ENCODE measurements at regions not wholly inside any gene's neighbourhood (a gene's known extent, or its start where the extent isn't known, plus 50 kb on each side); places are given as distances from the start of the nearest gene placed in this dataset.
"Not testable (repeated sequence)": the region's sequence is repeated elsewhere in the genome, so short reads cannot be mapped to it uniquely, and the experiment has no call there.

DNA sequence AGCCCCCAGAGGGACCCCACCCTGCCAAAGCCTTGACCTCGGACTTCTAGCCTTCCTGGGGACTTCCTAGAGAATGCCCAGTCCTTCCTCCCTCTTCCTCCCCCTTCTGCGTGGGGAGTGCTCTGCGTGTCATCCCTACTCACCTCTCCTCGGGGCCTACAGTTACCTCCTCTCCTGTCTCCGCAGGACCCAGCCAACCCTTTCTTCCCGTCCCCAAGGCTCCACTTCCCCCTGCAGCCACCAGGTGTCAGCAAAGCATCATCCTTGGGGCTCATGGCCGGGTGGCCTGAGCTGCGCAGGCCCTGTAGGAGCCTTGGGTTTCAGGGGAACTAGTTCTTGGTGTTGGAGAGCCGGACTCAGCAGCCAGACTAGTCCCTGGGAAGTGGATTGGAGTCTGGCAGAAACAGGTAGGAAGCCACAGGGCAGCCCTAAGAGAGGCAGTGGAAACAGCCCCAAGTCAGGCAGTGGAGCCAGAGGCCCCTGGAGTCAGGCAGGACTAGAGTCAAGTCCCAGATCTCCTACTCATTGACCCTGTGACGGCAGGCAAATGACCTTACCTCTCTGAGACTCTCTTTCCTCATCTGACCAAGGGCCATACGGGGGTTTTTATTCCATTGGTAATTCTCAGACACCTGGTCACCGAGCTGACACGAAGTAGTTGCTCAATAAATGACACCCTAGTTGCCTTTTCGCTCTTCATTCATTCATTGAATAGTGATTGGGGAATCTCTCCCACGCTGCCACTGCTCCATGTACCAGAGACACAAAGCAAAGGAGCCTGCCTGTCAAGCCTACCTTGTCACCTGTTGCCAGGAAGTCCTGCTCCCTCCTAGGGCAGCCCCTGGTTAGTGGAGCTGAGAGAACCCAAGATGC, 101.8 kb upstream of the GRK3 start:
- peak; percentile 64 for DNase-seq

DNA sequence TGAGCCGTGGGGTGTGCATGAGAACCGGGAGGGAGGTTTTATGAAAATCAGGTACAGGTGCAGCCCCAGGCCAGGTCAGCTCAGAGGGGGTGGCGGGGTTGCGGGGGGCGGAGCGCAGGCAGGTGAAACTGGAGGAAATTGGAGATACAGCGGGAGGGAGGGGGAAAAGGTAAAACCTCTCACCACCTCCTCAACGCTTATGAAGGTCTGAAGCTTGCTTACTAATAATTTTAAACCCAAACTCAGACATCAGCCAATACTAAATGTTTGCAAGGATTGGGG, 101.2 kb upstream of the GRK3 start:
- not testable (repeated sequence) for DNase-seq

DNA sequence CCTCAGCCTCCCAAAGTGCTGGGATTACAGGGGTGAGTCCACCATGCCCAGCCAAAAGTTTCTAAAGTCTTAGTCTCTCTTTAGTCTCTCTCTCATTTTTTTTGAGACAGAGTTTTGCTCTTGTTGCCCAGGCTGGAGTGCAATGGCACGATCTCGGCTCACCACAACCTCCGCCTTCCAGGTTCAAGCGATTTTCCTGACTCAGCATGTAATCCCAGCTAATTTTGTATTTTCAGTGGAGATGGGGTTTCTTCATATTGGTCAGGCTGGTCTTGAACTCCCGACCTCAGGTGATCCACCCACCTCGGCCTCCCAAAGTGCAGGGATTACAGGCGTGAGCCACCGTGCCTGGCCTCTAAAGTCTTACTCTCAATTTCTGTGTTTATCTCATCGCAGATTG, 100.1 kb upstream of the GRK3 start:
- not testable (repeated sequence) for DNase-seq

DNA sequence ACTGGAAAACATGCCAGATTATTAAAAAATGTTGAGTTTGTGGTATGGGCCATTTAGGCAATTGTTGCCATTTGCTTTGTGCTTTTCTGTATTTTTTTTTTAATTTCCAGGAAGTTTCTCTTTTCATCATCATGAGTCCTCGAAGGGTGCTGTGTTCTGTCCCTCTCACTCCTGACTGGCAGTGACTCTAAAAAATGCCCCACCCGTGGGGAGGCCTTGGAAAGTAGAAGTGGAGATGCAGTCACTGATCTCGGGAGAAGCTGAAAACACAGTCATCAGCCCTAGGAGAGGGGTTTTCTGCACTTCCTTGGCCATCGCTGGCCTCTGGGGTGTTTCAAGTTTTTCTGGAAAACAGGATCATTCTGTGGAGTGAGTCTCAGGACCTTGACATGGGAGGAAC, 98.5 kb upstream of the GRK3 start:
- no peak for DNase-seq

DNA sequence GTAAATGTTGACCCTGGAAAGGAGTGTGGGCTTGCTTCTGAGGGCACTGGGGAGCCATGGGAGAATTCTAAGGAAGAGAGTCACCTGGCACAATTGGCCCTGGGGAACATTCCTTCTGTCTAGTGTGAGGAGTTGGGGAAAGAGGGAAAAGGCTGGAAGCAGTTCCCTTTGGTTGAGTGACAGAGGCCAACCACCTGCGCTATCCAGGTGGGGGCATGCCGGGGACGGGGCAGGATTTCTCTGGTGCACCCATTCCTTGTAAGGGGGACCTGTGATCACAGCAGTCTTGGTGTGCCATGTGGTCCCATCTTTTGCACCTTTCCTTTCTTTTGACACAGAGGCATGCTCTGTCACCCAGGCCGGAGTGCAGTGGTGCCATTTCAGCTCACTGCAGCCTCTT, 92.1 kb upstream of the GRK3 start:
- DNase-seq = no peak

DNA sequence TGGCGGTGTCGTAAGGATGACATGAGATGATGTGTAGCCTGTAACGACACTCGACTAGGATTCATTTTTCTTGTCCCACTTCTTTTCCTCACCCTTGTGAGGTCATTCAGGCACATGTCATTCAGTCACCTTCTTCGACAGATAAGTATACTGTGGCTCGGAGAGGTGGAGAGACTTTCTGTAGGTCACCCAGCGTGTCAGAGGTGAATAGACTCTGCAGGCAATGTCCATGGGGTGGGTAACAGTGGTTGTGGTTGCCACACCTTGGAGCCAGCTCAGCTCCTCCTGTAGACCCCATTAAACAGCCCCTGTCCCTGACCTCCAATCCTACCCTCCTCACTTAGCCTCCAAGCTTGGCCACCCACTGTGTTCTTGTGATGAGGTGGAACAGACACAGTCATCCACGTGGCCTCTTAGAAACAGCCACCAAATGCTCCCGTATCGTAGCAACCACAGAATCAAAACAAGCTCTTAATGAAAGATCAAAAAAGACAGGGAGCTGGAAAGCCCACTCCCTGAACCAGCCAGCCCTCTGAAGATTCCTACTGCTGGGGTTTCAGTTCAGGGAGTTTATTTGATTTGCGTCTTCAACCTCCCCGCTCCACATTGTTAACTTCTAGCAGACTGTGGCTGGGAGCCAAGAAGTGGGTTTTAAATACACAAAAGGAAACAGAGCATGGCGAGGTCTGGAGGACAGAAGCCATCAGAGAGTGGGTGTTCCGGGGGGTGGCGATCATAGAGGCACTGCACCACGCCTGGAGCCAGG, 89.0 kb upstream of the GRK3 start:
- no peak for DNase-seq

DNA sequence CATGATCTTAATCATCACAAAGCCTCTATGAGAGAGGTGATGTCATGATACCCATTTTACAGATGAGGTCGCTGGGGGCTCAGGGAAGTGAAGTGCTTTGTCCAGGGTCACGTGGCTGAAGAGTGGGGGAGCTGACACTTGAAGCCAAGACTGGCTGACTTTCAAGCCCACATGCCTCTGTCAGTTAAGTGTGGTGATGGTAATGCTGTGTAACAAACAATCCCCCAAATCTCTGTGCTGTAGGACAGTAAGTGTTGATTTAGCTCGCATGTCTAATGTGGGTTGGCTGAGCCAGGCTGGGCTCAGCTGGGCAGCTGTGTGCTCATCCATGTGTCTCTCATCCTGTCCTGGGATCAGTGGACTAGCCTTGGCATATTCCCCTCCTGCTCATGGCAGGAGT, 87.1 kb upstream of the GRK3 start:
- DNase-seq = no peak

DNA sequence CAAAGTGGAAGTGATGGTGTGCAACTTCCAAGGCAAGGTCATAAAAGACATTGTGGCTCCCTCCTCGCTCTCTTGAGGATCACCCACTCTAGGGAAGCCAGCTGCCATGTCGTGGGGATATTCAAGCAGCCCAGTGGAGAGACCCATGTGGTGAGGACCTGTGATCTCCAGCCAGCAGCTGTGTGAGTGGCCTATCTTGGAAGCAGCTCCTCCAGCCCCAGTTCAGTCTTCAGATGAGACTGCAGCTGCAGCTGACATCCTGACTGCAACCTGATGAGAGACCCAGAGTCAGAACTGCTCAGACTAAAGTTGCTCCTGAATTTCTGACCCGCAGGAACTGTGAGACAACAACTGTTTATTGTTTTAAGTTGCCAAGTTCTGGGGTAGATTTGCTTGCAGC, 86.4 kb upstream of the GRK3 start:
- DNase-seq = no peak

DNA sequence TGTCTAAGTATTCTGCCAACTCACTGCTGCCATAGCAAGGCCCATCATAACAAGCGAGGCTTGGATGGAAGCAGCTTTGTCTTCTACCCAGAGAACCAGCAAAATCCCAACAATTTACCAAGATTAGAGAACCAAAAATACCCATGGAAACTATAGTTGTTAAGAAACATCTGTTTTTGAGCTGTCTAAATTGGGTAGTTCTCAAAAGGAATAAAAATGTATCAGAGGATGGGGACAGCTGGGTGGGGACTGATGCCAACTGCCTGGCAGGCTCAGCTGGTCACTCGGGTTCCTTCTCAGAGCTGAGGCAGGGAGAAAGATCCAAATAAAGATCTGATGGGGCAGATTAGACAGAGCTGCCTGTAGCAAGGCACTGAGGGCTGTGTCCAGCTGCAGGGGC, 85.9 kb upstream of the GRK3 start:
- no peak for DNase-seq

DNA sequence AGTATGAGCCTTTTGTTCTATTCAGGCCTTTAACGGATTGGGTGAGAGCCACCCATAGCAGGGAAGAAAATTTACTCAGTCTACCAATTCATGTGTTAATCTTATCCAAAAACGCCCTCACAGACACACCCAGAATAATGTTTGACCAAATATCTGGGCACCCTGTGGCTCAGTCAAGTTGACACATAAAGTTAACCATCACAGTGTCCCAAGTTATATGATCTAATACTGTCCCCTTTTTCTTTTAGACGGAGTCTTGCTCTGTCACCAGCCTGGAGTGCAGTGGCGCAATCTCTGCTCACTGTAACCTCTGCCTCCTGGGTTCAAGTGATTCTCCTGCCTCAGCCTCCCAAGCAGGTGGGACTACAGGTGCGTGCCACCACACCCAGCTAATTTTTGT, 83.6 kb upstream of the GRK3 start:
- DNase-seq = not testable (repeated sequence)

DNA sequence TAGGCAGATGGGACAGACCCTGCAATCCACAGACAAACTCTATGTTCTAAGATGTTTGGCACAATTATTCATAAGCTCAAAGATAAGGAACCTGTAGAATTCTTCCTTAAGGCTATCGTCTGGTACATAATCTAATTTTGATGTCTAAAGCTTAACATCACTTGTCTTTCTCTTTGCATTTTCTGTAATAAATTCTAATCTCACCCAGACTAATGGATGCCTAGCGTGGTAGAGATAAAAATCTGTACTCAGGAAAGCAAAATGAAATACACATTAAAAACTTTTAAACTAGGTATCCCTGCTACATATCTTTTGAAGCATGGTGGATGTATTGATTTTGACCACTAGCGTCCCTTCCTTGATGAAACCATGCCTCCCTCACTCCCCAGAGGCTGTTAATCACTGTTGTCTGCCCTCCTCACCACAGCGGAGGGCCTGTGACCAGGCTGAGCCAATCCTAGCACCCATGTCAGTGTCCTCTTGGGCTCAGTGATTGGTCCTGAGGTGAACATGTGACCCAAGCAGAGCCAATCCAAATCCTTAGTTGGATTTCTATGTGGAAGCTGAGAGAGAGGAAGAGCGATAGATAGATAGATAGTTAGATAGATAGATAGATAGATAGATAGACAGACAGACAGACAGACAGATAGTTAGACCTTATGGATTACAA, 82.2 kb upstream of the GRK3 start:
- no peak for DNase-seq

DNA sequence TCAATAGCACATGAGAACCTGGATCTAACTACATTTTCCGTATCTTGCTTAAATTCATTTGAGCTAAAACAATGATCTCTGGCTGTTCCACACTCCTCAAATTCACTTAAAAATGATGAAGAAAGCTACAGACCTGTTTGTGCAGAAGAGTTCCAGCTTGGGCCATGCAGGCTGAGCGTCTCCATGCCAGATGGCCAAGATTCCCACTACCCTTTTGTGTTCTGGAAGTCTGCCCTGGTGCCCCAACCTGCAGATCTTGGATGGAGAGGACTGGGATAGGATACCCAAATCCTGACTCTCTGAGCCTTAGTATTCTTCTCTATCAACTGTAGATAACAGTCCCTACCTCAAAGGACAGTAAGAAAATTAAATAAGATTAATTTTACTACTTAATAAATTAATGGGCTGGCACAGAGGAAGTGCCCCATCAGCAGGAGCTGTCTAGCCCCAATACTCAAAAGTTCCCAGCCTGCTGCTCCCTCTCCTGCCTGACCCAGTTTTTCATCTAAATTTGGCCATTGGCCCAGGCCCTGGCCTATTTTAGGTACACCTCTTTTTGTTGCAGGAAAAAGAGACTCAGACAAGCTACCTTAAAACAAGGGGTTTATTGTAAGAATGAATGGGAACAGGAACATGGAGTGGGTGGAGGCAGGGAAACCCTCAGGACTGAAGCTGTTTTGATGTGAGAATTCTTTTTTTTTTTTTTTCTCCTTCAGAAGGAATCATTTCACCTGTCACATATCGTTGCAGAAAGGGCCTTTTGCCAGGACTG, 81.4 kb upstream of the GRK3 start:
- no peak for DNase-seq

DNA sequence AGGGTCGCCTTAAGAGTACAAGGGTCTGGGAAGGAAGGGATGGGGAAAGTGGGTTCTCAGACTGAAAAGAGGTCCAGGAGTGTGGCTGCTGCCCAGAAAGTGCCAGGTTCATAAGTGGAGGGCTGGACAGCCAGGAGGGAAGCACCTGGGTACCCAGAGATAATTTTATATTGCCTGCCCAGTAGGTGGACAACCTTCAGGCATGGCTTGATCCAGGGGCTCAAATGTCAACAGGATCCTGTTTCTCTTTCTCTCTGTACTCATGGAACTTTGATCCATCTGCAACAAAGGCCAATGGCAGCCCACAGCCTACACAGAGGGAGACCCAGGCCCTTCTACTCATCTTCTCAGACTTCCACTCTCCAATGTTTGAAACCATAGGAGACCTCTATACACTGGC, 80.5 kb upstream of the GRK3 start:
- DNase-seq = no peak

DNA sequence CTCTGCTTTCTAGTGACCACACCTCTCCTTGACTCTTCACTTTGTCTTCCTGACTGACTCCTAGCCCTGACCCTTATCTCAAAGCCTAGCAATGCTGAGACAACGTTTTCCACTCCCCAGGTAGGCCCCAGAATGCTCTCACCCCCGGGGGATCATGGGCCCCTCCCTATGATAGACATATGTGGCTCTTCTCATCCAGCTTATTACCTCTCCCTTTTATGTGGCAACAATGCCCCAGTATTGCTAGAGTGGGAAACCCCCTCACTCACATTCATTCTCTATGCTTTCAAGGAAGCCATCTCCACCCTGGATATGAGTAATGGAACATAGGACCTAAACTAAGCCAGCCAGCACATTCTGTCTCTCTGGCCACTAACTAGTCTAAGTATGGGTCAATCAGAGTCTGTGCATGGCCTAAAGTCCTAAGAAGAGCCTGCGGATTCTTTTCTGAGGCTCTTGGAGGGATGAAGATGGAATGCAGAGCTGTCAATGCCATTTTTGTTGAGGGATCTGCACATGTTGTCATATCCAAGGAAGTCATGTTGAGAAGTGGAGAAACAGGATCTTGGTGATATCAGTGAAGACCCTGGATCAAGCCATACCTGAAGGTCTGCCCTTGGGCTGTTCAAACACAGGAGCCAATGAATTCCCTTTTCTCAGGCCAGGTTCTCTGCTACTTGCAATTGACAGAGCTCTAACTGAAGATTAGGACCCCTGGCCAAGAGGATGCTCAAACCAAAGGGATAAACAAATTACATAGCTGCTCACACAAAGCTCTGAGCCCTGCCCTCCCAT, 79.8 kb upstream of the GRK3 start:
- DNase-seq = no peak

DNA sequence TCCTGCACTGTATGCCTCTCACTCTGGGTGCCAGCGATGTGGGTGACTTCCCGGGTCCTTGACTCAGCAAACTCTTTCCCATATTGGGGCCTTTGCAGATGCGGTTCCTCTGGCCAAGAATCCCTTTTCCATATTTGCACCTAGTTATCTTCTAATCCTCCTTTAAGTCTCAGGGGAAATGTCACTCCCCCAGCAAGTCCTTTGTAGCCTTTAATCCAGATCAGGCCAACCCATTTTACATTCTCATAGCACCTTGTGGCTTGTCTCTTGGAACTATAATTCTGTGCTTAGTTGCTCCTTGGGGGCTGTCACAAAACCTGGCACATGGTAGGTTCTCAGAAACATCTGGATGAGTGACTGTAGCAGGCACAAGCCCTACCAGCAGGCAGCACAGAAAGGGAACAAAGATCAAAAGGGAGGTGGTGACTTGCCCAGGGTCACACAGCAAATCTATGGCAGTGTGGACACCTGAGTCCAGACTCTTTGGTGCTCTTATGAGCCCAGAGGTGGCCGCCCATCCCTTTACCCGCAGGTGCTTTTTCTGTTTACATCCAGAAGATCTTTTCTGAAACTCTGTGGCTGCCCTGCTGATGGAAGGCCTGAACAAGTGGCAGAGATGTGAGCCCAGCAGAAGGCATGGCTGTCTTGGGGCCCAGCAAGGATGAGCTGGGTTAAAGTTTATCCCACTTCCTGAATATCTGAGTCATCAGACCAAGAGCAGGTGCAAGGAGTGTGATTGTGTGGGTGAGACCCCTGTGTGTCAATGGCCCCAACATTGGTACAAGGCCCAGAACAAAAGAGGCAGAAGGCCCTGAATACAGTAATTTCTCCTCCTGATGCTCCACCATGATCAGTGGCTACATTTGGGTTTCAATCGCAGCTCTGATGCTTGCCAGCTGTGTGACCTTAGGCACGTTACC, 78.6 kb upstream of the GRK3 start:
- no peak for DNase-seq

DNA sequence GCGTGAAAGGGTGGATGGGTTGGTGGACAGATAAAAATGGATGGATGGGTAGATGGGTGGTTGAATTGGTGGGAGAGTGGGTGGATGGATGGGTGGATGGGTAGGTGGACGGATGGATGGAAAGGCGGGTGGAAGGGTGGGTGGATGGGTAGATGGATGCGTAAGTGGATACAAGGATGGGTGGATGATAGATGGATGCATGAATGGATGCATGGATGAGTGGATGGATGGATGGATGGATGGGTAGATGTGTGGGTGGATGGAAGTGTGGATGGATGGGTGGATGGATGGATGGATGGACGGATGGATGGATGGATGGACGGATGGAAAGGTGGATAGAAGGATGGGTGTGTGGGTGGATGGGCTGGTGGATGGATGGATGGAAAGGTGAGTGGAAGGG, 77.0 kb upstream of the GRK3 start:
- DNase-seq = no peak

DNA sequence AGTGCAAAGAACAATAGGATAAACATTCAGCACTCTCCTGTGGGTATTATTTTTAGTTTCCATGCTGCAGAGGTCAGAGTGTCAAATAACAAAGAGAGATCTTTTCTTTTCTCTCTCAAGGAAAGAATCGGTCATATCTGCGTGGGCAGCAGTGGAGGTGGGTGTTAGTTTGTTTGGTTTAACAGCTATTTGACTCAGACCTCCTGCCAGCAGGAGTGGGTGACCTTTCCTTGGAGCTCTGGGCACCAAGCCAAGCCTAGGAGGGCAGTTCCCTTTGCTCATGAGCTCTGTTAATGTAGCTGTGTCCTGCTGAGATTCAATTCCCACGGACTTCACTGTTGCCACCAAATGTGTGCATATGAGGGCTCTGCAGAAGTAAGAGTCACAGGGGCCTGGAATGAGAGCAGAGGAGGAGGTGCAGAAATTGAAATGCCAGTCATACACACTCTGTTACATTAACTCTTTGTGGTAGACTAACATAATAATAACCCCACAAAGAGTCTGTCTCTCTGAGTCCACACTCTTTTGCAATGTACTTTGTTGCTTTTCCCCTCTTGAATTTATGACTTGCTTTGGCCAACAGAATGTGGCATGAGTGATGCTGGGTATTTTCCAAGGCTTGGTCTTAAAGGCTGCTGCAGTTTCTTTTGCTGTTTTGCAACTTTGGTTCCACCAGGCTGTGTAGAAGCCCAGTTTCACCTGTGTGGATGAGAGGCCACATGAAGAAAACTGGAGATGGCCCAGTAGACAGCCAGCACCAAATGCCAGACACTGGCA, 76.0 kb upstream of the GRK3 start:
- no peak for DNase-seq

DNA sequence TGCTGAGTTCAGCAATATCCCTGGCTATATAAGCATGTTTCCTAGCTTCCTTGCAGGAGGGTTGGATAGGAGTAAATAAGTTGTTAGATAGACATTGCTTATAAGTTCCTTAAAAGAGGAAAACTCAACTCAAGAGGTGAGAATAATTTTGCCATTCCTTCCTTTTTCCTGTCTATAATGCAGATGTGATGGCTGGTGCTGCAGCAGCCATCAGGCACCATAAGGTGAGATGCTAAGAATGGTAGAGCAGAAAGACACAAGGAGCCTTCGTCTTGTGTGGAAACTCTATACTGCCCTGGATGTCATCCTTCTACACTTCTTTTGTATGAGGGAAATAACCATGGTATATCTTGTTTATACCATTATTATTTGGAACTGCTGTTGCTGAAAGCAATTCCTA, 74.5 kb upstream of the GRK3 start:
- no peak for DNase-seq

DNA sequence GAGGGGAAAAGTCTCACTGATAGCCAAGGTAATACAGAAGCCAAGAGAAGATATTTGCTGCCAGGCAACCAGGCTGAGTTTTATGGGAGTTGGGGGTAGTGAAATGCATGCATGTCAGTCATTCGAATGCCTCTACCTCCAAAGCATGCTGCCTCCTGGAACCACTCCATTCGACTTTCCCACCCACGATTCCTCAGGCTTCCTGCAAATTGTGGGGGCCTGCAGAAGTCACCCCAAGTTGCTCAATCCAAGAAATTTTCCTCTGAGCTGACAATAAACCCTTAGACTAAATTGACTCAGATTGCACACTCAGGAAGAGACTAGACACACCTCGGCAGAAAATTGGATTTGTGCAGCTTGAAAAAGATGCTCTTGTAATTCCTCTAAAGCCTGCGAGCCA, 73.6 kb upstream of the GRK3 start:
- DNase-seq = no peak

DNA sequence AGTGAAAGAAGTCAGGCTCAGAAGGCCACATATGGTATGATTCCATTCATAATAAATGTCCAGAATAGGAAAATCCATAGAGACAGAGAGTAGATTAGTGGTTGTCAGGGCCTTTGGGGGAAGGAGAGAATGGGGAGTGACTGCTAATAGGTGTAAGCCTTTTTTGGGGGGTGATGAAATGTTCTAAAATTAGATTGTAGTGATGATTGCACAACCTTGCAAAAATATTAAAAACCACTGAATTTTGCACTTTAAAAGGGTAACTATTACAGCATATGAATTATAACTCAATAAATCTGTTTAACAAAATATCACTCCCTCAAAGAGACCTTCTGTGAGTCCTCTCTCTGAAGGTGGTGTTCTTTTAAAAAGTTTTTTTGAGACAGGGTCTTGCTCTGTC, 72.3 kb upstream of the GRK3 start:
- DNase-seq = no peak
